ENCODE measurements at regions not wholly inside any gene's neighbourhood (a gene's known extent, or its start where the extent isn't known, plus 50 kb on each side); places are given as distances from the start of the nearest gene placed in this dataset.
"Not testable (repeated sequence)": the region's sequence is repeated elsewhere in the genome, so short reads cannot be mapped to it uniquely, and the experiment has no call there.

GRCh38 chr12:72995029-72995428, 722.9 kb downstream of the TRHDE start:
- not testable (repeated sequence) for TF ChIP-seq CTCF, POLR2A (IDR thresholded peaks at IDR 0.05)
